ENCODE measurements at regions not wholly inside any gene's neighbourhood (a gene's known extent, or its start where the extent isn't known, plus 50 kb on each side); places are given as distances from the start of the nearest gene placed in this dataset.

DNA sequence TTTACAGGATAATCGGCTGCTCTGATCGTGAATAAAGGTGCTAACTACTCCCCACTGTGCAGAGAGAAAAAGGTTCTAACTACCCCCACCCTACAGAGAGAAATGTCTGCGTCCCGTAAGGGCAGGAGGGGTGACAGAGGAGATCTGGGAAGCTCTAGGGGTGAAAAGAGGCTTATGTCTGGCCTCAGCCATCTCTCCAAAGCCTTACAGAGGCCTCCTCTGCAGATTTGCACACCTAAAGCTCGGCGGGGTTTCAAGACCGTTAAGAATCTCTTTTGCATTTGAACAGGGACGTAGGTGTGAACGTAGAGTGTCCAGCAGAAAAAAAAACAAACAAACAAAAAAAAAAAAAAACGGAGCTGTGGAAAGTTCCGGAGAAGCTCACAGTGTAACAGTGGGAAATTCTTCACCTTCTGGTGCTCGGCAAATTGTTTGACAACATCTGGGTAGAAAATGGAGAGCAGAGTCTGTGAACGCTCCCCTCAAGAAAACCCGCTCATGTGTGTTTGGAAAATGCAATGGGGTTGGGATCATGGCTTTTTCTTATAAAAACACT lies 161.0 kb downstream of the SHOX start:
- H4K20me1 ChIP-seq (replicated peaks; ENCODE audit: control insufficient read depth, insufficient read depth, low read length), result no peaks in the 10 kb centered on the region
- H3K27ac ChIP-seq (ENCODE audit: extremely low read depth, low read depth, low read length), result no peak overlapping the region
- in situ Hi-C loops (cut with MboI), result no loop called here
- no peak overlapping the region for H3K4me3 ChIP-seq
- H3K27me3 ChIP-seq (ENCODE audit: control insufficient read depth in 2 of 2, insufficient read depth in 2 of 2, low read length in 2 of 2), result peaks cover 0 to 23% of the 10 kb centered on the region in 2 experiments; a peak in 1 of 5 replicates
- H3K36me3 ChIP-seq (ENCODE audit: control insufficient read depth, insufficient read depth, low read length), result no peaks in the 10 kb centered on the region
- H3K9ac ChIP-seq (ENCODE audit: insufficient read depth in 1 of 2, low read depth in 2 of 2, low read length in 2 of 2), result no peak overlapping the region
- H3K79me2 ChIP-seq (ENCODE audit: control insufficient read depth, insufficient read depth, low read length), result no peaks in the 10 kb centered on the region
- DNase-seq (ENCODE audit: extremely low read depth in 1 of 4, low spot score in 3 of 4), result no peak
- FAIRE-seq, result no peak
- H3K4me2 ChIP-seq (ENCODE audit: insufficient read depth, low read length), result no peak overlapping the region
- H3K9me1 ChIP-seq (ENCODE audit: control insufficient read depth, insufficient read depth, low read length), result no peaks in the 10 kb centered on the region
- TF ChIP-seq ZNF124 (CRISPR knock-in tag; IDR thresholded peaks at IDR 0.05), result no peak
- no peak for TF ChIP-seq SAFB (IDR thresholded peaks at IDR 0.05; ENCODE audit: borderline replicate concordance, low read depth, low read length)
- no peak for TF ChIP-seq LEF1 (IDR thresholded peaks at IDR 0.05)
- no peak for TF ChIP-seq GTF2A2 (tag; IDR thresholded peaks at IDR 0.05)
- TF ChIP-seq THAP7 (CRISPR knock-in tag; IDR thresholded peaks at IDR 0.05), result no peak
- no peak for TF ChIP-seq GATA2 (CRISPR knock-in tag; IDR thresholded peaks at IDR 0.05)
- no peak for TF ChIP-seq HNRNPL (IDR thresholded peaks at IDR 0.05; ENCODE audit: low read depth, low read length)
- no peak for TF ChIP-seq XRCC4 (IDR thresholded peaks at IDR 0.05; ENCODE audit: extremely low read depth, insufficient read depth, insufficient read length)
- no peak for TF ChIP-seq JUN (IDR thresholded peaks at IDR 0.05; ENCODE audit: borderline replicate concordance, low read depth, low read length)
- no peak for TF ChIP-seq JUN (CRISPR knock-in tag; IDR thresholded peaks at IDR 0.05; ENCODE audit: borderline replicate concordance)
- no peak for TF ChIP-seq ZNF41 (CRISPR knock-in tag; conservative IDR thresholded peaks at IDR 0.05)
- no peak for TF ChIP-seq RFX5 (IDR thresholded peaks at IDR 0.05; ENCODE audit: low read depth, low read length)
- TF ChIP-seq ZNF395 (CRISPR knock-in tag; IDR thresholded peaks at IDR 0.05), result no peak
- no peak for TF ChIP-seq ZC3H8 (IDR thresholded peaks at IDR 0.05)
- no peaks in the 10 kb centered on the region for H3K9me3 ChIP-seq (replicated peaks; ENCODE audit: control insufficient read depth, insufficient read depth, low read depth, low read length)
- no TSS peak for BruUV-seq (replicated peaks)
- H2AFZ ChIP-seq (ENCODE audit: low read depth, low read length), result no peak overlapping the region
- no peak for ATAC-seq
- intact Hi-C loops (cut with micrococcal nuclease), result no loop called here
- ChIA-PET CTCF (ENCODE audit: low intra/inter-chr PET ratio) (no interaction called here), POLR2A (no interaction called here)
- WGBS (ENCODE audit: insufficient coverage, low coverage, missing lambda C conversion rate), result 14% methylated on average over 14 of the region's 14 CpGs
- H3K4me1 ChIP-seq (replicated peaks in 1 of 2; ENCODE audit: control insufficient read depth in 2 of 2, insufficient read depth in 2 of 2, low read length in 2 of 2), result no peaks in the 10 kb centered on the region
